Lower leg skin (tissue), 4 donors: ENCODE measurements at regions not wholly inside any gene's neighbourhood (a gene's known extent, or its start where the extent isn't known, plus 50 kb on each side); places are given as distances from the start of the nearest gene placed in this dataset.

Source experiments
- DNase-seq, 2 donors: peaks; one replicate each; pipeline ENCODE4 v3.0.0-alpha.2; 2019; ENCODE audit warnings: low spot score in 2 of 2
- H3K4me3 ChIP-seq: fragments of 200-600 bp; sonication (generic); 2 replicates; pipeline ENCODE4 v1.5.1; 2017; ENCODE audit warnings: mild to moderate bottlenecking, low read depth; ENCODE audit not compliant: poor library complexity, severe bottlenecking
- POLR2A ChIP-seq, 2 donors: fragments of 450-650 bp; IDR thresholded peaks; one replicate each; pipeline ENCODE4 v1.6.1; 2016 to 2017; ENCODE audit warnings: antibody characterized with exemption in 2 of 2, mild to moderate bottlenecking in 1 of 2, moderate library complexity in 1 of 2
- WGBS, 2 donors: methylation state at CpG; one replicate each; pipeline ENCODE4 v1.1.5; 2018; 5-methylcytosine and 5-hydroxymethylcytosine counted together
- intact Hi-C: fragments of 100-400 bp; cut with DNase I; formaldehyde crosslinking; loops from one replicate; pipeline ENCODE4 v1.15.0; 2023; ENCODE audit warnings: low total_unique reads
- TF ChIP-seq, protein P1 (sequence below), 3 donors: fragments of 450-650 bp; IDR thresholded peaks; one replicate each; pipeline ENCODE4 v1.5.1; 2016; ENCODE audit warnings: antibody characterized with exemption in 3 of 3, mild to moderate bottlenecking in 3 of 3, moderate library complexity in 2 of 3

DNA sequence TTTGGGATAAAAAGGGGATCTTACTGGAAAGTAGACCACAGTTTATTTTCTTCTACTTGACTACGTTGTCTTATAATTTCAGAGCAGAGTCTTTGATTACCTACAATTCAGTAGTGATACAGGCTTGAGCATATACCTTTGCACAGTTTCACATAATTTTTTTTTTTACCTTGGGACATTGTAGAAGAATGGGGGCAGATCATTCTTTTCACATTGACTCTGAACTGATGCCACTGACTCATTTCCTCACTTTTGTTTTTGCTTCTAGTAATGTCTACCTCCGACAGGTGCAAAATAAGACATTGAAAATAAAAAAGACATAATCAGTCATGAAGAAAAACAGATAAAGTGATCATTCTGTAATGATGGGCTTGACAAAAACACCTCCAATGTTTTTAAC, 688.3 kb upstream of the CHORDC1 start:
- DNase-seq = no peak
- no peak for TF ChIP-seq POLR2A (IDR thresholded peaks at IDR 0.05)
- TF ChIP-seq, protein P1, sequence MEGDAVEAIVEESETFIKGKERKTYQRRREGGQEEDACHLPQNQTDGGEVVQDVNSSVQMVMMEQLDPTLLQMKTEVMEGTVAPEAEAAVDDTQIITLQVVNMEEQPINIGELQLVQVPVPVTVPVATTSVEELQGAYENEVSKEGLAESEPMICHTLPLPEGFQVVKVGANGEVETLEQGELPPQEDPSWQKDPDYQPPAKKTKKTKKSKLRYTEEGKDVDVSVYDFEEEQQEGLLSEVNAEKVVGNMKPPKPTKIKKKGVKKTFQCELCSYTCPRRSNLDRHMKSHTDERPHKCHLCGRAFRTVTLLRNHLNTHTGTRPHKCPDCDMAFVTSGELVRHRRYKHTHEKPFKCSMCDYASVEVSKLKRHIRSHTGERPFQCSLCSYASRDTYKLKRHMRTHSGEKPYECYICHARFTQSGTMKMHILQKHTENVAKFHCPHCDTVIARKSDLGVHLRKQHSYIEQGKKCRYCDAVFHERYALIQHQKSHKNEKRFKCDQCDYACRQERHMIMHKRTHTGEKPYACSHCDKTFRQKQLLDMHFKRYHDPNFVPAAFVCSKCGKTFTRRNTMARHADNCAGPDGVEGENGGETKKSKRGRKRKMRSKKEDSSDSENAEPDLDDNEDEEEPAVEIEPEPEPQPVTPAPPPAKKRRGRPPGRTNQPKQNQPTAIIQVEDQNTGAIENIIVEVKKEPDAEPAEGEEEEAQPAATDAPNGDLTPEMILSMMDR (IDR thresholded peaks at IDR 0.05) = no peak
- intact Hi-C loops = no loop called here
- H3K4me3 ChIP-seq = no peak overlapping the region
- 87% methylated on average over 2 of the region's 2 CpGs for WGBS, 2 donors

GRCh38 chr11:90908074-90908473, 685.2 kb upstream of the CHORDC1 start:
- intact Hi-C loops = no loop called here
- WGBS, 2 donors = 60 to 67% methylated on average over 3 of the region's 3 CpGs
- no peak for DNase-seq
- H3K4me3 ChIP-seq = no peak overlapping the region
- TF ChIP-seq POLR2A (IDR thresholded peaks at IDR 0.05) = no peak

DNA sequence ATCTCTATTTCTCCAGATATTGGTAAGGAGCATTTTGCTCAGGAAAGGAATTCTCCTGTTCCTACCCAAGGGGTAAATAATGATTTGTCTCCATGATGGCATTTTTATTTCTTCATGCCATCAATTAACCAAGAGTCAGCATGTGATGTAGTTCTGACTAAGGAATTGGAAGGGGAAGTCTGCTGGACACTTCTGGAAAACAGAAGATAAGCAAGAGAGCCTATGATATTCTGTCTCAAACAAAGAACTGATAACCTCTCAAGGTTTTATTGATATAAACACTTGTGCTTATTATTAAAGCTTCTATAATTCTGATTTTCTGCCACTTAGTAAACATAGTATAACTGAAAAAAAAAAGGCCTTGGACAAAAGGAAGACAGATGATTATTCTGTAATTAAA, 673.0 kb upstream of the CHORDC1 start:
- intact Hi-C loops = no loop called here
- DNase-seq = no peak
- TF ChIP-seq, protein P1 (IDR thresholded peaks at IDR 0.05) = no peak
- TF ChIP-seq POLR2A (IDR thresholded peaks at IDR 0.05) = no peak
- no peak overlapping the region for H3K4me3 ChIP-seq

DNA sequence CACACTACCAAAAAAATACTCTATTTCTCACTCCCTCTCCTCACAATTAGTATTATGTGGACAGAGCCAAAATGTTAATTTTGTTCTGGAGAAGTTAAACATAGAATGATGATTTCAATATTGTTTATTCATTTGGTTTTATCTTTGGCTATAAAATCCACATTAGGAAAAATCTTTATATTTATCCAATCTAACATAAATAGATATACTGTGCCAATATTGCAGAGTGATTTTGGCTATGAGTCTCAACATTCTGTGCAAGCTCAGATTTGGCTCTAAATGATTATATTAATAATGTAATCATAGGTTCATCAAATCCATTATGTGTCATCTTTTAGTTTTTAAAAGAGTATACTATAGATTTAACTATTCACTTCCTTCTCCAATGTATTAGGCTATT, 667.5 kb upstream of the CHORDC1 start:
- no peak overlapping the region for H3K4me3 ChIP-seq
- intact Hi-C loops = no loop called here
- no peak for TF ChIP-seq POLR2A (IDR thresholded peaks at IDR 0.05)
- TF ChIP-seq, protein P1 (IDR thresholded peaks at IDR 0.05) = no peak
- DNase-seq = no peak

DNA sequence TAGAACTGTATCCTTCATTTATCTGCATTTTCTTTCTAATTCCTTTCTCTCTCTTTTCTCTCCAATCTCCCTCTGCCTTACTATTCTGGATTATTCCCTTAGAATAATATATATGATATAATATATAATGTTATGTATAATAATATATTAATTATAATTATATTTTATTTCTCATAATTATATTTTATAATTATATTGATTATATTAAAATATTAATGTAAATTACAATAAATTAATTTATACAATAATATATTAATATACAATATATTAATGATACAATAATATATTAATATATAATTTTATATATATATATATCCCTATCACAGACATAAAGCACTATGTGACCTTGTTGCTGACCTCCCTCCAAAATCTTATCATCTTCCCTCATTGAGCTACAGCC, 661.3 kb upstream of the CHORDC1 start:
- TF ChIP-seq, protein P1 (IDR thresholded peaks at IDR 0.05) = no peak
- no peak for TF ChIP-seq POLR2A (IDR thresholded peaks at IDR 0.05)
- no peak overlapping the region for H3K4me3 ChIP-seq
- no peak for DNase-seq
- intact Hi-C loops = no loop called here

DNA sequence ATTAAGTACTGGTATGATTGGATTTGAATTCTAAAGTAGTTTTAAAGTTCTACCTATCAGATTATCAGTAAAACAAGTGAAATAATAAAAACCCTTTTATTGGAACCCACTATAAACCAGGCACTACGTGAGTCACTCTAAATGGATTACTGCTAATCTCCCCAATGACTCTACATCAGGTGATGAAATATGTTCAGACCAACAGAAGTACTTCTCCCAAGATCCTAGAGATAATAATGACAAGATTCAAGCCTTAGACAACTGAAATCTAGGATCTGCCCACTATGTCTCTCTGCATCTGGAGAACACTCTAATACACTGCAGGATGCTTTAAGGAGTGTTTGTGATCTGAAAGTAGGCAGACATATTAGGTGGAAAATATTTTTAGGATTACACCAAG, 652.1 kb upstream of the CHORDC1 start:
- 47 to 55% methylated on average over 1 of the region's 1 CpG for WGBS, 2 donors
- intact Hi-C loops = no loop called here
- TF ChIP-seq, protein P1 (IDR thresholded peaks at IDR 0.05) = no peak
- no peak for TF ChIP-seq POLR2A (IDR thresholded peaks at IDR 0.05)

More for the DNA sequence above, 652.1 kb upstream of the CHORDC1 start:
- DNase-seq = no peak
- no peak overlapping the region for H3K4me3 ChIP-seq
